ENCODE measurements at regions not wholly inside any gene's neighbourhood (a gene's known extent, or its start where the extent isn't known, plus 50 kb on each side); places are given as distances from the start of the nearest gene placed in this dataset.

DNA sequence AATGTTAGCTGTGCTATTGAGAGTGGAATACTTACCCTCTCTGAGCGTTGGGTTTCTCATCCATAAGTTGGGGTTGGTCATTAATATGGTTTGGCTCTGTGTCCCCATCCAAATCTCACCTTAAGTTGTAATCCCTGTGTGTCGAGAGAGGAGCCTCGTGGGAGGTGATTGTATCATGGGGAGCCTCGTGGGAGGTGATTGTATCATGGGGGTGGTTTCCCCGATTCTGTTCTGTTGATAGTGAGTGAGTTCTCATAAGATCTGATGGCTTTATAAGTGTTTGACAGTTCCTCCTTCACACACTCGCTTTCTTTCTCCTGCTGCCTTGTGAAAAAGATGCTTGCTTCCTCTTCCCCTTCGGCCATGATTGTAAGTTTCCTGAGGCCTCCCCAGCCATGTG, 391.1 kb downstream of the FAM133A start:
- no peaks in the 10 kb centered on the region for H3K27me3 Mint-ChIP-seq (ENCODE audit: low read depth)
- H3K27ac Mint-ChIP-seq = no peak overlapping the region
- no peaks in the 10 kb centered on the region for H3K36me3 Mint-ChIP-seq
- no peak overlapping the region for H3K4me3 Mint-ChIP-seq
- peaks cover 12% of the 10 kb centered on the region for H3K9me3 Mint-ChIP-seq
- DNase-seq (ENCODE audit: low spot score in 2 of 2, unreplicated experiment in 2 of 2) = no peak
- no peak for TF ChIP-seq CTCF (IDR thresholded peaks at IDR 0.05; ENCODE audit: unreplicated experiment)
- H3K4me1 Mint-ChIP-seq = peaks cover 10% of the 10 kb centered on the region

GRCh38 chrX:94089149-94089548, 415.1 kb downstream of the FAM133A start:
- H3K9me3 Mint-ChIP-seq = no peaks in the 10 kb centered on the region

GRCh38 chrX:94097868-94098267, 423.9 kb downstream of the FAM133A start:
- TF ChIP-seq CTCF (IDR thresholded peaks at IDR 0.05; ENCODE audit: unreplicated experiment) = no peak
- no peaks in the 10 kb centered on the region for H3K4me1 Mint-ChIP-seq
- peaks cover 2% of the 10 kb centered on the region for H3K27me3 Mint-ChIP-seq (ENCODE audit: low read depth)
- peaks cover 7% of the 10 kb centered on the region for H3K9me3 Mint-ChIP-seq
- no peak overlapping the region for H3K4me3 Mint-ChIP-seq
- H3K36me3 Mint-ChIP-seq = no peaks in the 10 kb centered on the region
- no peak for DNase-seq (ENCODE audit: low spot score in 2 of 2, unreplicated experiment in 2 of 2)
- no peak overlapping the region for H3K27ac Mint-ChIP-seq

More at GRCh38 chrX:94089149-94089548, 415.1 kb downstream of the FAM133A start:
- no peak for DNase-seq (ENCODE audit: low spot score in 2 of 2, unreplicated experiment in 2 of 2)
- H3K36me3 Mint-ChIP-seq = no peaks in the 10 kb centered on the region
- H3K4me1 Mint-ChIP-seq = no peaks in the 10 kb centered on the region
- TF ChIP-seq CTCF (IDR thresholded peaks at IDR 0.05; ENCODE audit: unreplicated experiment) = no peak
- H3K27ac Mint-ChIP-seq = no peak overlapping the region
- no peak overlapping the region for H3K4me3 Mint-ChIP-seq
- no peaks in the 10 kb centered on the region for H3K27me3 Mint-ChIP-seq (ENCODE audit: low read depth)

- no peaks in the 10 kb centered on the region for H3K36me3 Mint-ChIP-seq
- H3K27ac Mint-ChIP-seq = no peak overlapping the region
- no peak overlapping the region for H3K4me3 Mint-ChIP-seq
- H3K9me3 Mint-ChIP-seq = peaks cover 5% of the 10 kb centered on the region
- peak; percentile 29 for TF ChIP-seq CTCF (IDR thresholded peaks at IDR 0.05; ENCODE audit: unreplicated experiment)
- no peak for DNase-seq (ENCODE audit: low spot score in 2 of 2, unreplicated experiment in 2 of 2)
- peaks cover under 1% of the 10 kb centered on the region for H3K4me1 Mint-ChIP-seq
- H3K27me3 Mint-ChIP-seq (ENCODE audit: low read depth) = no peaks in the 10 kb centered on the region
Measured at GRCh38 chrX:94107981-94108380, 434.0 kb downstream of the FAM133A start.

- Mint-ChIP-seq H3K36me3 (no peaks in the 10 kb centered on the region), H3K4me1 (peaks cover 15% of the 10 kb centered on the region), H3K27ac (peak overlapping the region; percentile 73), H3K9me3 (no peaks in the 10 kb centered on the region), H3K27me3 (ENCODE audit: low read depth) (no peaks in the 10 kb centered on the region), H3K4me3 (no peak overlapping the region)
- no peak for DNase-seq (ENCODE audit: low spot score in 2 of 2, unreplicated experiment in 2 of 2)
- TF ChIP-seq CTCF (IDR thresholded peaks at IDR 0.05; ENCODE audit: unreplicated experiment) = no peak
Measured at GRCh38 chrX:94114362-94114761, 440.4 kb downstream of the FAM133A start.

DNA sequence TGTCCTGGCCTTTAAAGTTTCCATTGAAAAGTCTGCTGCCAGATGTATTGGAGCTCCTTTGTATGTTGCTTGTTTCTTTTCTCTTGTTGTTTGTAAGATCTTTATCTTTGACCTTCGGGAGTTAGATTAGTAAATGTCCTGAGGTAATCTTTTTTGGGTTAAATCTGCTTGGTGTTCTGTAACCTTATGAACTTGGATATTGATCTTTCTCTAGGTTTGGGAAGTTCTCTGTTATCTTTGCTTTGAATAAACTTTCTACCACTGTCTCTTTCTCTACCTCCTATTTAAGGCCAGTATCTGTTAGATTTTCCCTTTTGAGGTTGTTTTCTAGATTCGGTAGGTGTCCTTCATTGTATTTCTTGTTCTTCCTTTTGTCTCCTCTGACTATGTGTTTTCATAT, 447.8 kb downstream of the FAM133A start:
- Mint-ChIP-seq H3K36me3 (no peaks in the 10 kb centered on the region), H3K4me3 (no peak overlapping the region), H3K9me3 (peaks cover 4% of the 10 kb centered on the region), H3K4me1 (no peaks in the 10 kb centered on the region), H3K27me3 (ENCODE audit: low read depth) (no peaks in the 10 kb centered on the region), H3K27ac (no peak overlapping the region)
- no peak for DNase-seq (ENCODE audit: low spot score in 2 of 2, unreplicated experiment in 2 of 2)
- TF ChIP-seq CTCF (IDR thresholded peaks at IDR 0.05; ENCODE audit: unreplicated experiment) = no peak

All from mesothelial cell of epicardium (in vitro differentiated cells).